Jurkat, Clone E6-1 (cell line): ENCODE measurements at regions not wholly inside any gene's neighbourhood (a gene's known extent, or its start where the extent isn't known, plus 50 kb on each side); places are given as distances from the start of the nearest gene placed in this dataset.
A peak's percentile ranks its signal among the peaks of the same experiment; 100 is the strongest.

Experiments used
- DNase-seq: peaks from one replicate; pipeline ENCODE4 v3.0.0-alpha.2; 2011; ENCODE audit warnings: low read depth, low spot score
- H3K4me3 ChIP-seq: 2 replicates; pipeline ENCODE4 v1.5.1; 2011; ENCODE audit warnings: mild to moderate bottlenecking, low read length, control low read depth, moderate library complexity

GRCh38 chr2:8472545-8473323 is 209.1 kb upstream of the ID2 start:
- no peak overlapping the region for H3K4me3 ChIP-seq
- DNase-seq = peak; percentile 77

- no peak for DNase-seq
- H3K4me3 ChIP-seq = no peak overlapping the region
These were observed 206.4 kb upstream of the ID2 start for GRCh38 chr2:8475349-8476031.

GRCh38 chr2:8477552-8478470 is 204.0 kb upstream of the ID2 start:
- DNase-seq = peak; percentile 35
- H3K4me3 ChIP-seq = no peak overlapping the region

GRCh38 chr2:8478471-8478793 is 203.4 kb upstream of the ID2 start:
- H3K4me3 ChIP-seq = no peak overlapping the region
- no peak for DNase-seq

- H3K4me3 ChIP-seq = no peak overlapping the region
- no peak for DNase-seq
These were observed 202.6 kb upstream of the ID2 start for GRCh38 chr2:8479298-8479697.

GRCh38 chr2:8480915-8481314 is 200.9 kb upstream of the ID2 start:
- no peak overlapping the region for H3K4me3 ChIP-seq

GRCh38 chr2:8481463-8482009 is 200.3 kb upstream of the ID2 start:
- DNase-seq = peak; percentile 41
- no peak overlapping the region for H3K4me3 ChIP-seq

More at GRCh38 chr2:8480915-8481314, 200.9 kb upstream of the ID2 start:
- no peak for DNase-seq

GRCh38 chr2:8482432-8482831 is 199.4 kb upstream of the ID2 start:
- H3K4me3 ChIP-seq = no peak overlapping the region
- no peak for DNase-seq

GRCh38 chr2:8484502-8485283 is 197.2 kb upstream of the ID2 start:
- H3K4me3 ChIP-seq = no peak overlapping the region
- no peak for DNase-seq

- H3K4me3 ChIP-seq = no peak overlapping the region
These were observed 196.1 kb upstream of the ID2 start for GRCh38 chr2:8485736-8486135.

GRCh38 chr2:8486141-8486540 is 195.7 kb upstream of the ID2 start:
- no peak overlapping the region for H3K4me3 ChIP-seq
- no peak for DNase-seq

More at GRCh38 chr2:8485736-8486135, 196.1 kb upstream of the ID2 start:
- DNase-seq = no peak

GRCh38 chr2:8487461-8487932 is 194.4 kb upstream of the ID2 start:
- DNase-seq = no peak
- H3K4me3 ChIP-seq = no peak overlapping the region

- H3K4me3 ChIP-seq = no peak overlapping the region
- DNase-seq = no peak
These were observed 193.7 kb upstream of the ID2 start for GRCh38 chr2:8488001-8488738.

GRCh38 chr2:8489221-8489620 is 192.6 kb upstream of the ID2 start:
- no peak overlapping the region for H3K4me3 ChIP-seq
- no peak for DNase-seq

GRCh38 chr2:8489751-8490150 is 192.1 kb upstream of the ID2 start:
- DNase-seq = no peak

GRCh38 chr2:8490166-8490721 is 191.6 kb upstream of the ID2 start:
- H3K4me3 ChIP-seq = no peak overlapping the region
- no peak for DNase-seq

More at GRCh38 chr2:8489751-8490150, 192.1 kb upstream of the ID2 start:
- H3K4me3 ChIP-seq = no peak overlapping the region

- DNase-seq = no peak
- H3K4me3 ChIP-seq = no peak overlapping the region
These were observed 190.4 kb upstream of the ID2 start for GRCh38 chr2:8491296-8492027.
